GF-D8 (cell line): ENCODE measurements at regions not wholly inside any gene's neighbourhood (a gene's known extent, or its start where the extent isn't known, plus 50 kb on each side); places are given as distances from the start of the nearest gene placed in this dataset.
"Not testable (repeated sequence)": the region's sequence is repeated elsewhere in the genome, so short reads cannot be mapped to it uniquely, and the experiment has no call there.

Source experiments
- DNase-seq: peaks from one replicate; lab custom pipeline; 2025; lab: John Stamatoyannopoulos, UW

- DNase-seq = no peak
Observed at GRCh38 chr5:124550731-124551130, 195.7 kb downstream of the ZNF608 start.

GRCh38 chr5:124549891-124550436 lies 196.5 kb downstream of the ZNF608 start:
- DNase-seq = no peak

GRCh38 chr5:124546643-124547042 lies 199.8 kb downstream of the ZNF608 start:
- no peak for DNase-seq

DNA sequence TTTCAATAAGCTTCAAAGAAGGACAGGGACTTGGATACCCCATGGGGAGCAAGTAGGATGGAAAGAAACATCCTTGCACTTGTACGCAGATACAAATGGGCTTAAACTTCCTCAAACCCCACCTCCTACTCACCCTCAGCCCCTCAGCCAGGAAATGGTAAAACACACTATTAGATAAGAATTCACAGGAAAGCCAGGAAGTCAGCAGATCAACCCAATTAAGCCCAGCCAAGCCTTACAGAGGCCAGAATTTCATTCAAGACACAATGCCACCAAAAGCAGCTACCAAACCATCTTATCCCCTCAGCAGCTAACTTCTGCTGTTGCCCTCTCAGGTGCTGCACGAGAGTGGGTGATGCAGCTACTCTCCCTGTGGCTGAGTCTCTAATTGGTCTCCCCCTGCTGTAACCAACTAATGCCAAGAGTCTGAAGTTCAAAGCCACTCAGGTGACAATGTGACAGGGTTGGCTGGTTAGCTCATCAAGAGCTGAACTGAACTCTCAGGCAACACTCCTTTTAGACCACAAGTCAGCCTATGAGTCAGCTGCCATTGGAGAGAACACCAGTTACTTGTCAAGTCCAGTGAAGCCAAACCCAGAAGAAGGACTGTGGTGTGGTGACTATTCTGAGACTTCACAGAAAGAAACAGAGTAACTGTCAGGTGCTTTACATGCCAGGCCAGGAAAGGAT lies 201.9 kb downstream of the ZNF608 start:
- DNase-seq = no peak

DNA sequence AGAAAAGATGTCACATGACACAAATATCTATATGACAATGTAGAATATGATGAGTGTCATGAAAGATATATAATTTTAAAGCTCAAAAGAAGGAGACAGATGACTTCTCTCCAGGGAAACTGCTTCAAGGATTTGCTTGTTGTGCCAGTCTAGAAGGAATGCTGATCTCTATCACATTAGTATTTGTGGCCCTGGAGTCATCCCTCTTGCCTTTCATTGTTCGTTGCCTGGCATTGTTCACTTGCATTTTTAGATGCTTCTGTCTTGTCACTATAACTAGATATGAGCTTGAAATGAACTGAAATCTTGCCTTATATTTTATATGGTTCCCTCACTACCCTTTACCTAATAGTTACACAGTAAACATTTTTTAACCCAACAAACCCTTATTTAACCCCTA lies 207.5 kb downstream of the ZNF608 start:
- DNase-seq = no peak

- DNase-seq = no peak
Observed at GRCh38 chr5:124538191-124538590, 208.2 kb downstream of the ZNF608 start.

DNA sequence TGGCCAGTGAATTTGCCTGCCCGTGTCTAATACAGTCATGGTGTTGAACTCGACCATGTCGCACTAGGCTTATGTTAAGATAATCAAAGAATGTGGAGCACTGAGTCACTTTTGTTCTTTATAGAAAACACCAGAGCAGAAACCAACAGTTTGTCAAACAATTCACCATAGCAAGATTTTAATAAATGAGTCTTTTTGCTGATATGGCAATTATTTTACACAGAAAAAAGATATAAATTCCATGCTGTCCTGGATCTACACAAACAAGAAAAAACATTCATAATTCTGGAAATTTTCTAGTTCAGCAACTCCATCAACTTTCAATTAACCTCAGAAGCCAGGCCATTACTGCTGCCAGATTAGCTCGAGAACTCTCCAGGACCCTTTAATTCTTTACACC lies 208.9 kb downstream of the ZNF608 start:
- no peak for DNase-seq

DNA sequence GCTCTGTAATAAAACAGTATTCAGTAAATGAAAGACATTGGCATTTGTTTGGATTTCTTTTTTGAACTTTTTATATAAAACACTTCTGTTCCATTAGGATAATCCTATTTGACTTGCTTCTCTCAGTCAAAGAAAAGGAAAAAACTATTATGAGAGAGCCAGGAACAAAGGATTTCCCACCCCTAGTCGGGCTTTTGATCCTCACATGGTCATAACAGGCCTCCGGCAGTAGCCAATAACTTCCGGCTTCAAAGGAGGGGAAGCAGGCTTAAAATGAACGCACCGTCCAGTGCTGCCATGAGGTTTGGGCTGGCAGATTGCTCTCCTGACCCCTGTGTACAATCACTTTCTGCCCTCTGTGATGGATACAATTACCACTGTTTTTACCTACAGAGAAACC lies 209.3 kb downstream of the ZNF608 start:
- no peak for DNase-seq

DNA sequence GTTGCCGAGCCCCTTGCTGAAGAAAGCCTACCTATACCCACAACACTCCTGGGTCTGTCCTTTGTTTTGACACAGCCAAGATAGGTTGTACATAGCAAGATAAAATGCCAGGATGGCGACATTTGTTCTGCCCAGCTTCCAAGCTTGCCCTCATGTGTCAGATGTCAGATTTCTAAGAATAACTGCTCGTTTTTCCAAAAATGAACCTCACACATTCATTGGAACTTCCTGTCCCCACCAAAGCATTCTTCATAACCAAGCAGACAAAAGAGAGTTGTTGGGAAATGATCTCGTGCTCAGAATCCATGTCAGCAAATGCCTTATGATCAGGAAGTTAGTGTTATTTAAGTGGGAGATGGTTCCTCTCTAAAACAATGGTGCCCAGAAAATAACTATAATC lies 210.1 kb downstream of the ZNF608 start:
- DNase-seq = no peak

GRCh38 chr5:124530916-124531315 lies 215.5 kb downstream of the ZNF608 start:
- no peak for DNase-seq

DNA sequence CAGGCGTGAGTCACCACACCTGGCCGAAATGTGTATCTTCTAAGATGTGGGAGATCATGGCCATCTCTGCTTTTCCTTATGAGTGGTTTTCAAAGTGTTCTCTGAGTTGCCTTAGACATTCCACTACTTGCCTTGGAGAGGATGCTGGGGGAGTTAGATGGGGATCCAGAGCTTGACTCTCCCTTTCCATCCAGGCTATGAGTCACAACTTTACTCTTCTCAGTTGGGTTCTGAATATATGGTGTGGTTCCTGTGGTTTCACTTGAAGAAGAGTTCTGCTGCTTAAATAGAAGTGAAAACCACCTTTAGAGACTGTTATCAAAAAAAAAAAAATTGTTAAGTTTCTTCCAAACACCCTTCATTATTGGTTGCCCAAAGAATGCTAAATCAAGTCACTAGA lies 217.6 kb downstream of the ZNF608 start:
- DNase-seq = no peak

DNA sequence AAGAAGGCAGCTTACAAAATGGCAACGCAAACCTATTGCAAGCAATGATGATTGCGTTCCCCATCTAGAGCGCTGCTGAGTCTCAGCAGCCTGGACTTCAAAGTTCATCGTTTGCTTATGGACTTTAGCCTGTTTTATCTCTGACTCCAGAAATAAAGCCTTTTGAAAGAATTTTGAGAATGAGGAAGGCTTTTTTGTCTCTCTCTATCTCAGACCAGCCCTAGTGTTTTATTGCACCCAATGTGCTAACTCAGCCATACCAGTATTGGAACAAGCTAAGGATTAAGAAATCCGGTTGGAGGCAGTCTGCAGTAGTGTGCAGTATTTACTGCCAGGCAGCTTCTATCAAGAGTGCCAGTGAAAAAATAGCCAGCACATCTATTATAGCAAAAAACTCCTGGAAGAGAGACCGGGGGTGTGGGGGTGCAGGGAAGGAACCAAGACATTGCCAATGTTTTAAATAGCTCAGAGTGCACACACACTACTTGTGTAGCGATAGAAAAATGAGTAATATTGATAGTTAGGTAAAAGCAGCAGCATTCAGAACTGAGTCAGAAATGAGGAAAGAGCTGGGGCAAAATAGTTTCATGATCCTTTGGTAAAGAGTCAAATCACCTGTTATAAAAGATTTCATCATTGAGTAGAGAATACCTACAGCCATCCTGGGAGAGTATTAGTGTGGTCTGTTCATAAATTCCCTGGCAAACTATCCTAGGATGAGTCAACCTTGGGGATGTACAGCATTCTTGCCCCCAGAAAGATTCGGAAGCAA lies 219.0 kb downstream of the ZNF608 start:
- no peak for DNase-seq

GRCh38 chr5:124526079-124526478 lies 220.4 kb downstream of the ZNF608 start:
- DNase-seq = not testable (repeated sequence)

DNA sequence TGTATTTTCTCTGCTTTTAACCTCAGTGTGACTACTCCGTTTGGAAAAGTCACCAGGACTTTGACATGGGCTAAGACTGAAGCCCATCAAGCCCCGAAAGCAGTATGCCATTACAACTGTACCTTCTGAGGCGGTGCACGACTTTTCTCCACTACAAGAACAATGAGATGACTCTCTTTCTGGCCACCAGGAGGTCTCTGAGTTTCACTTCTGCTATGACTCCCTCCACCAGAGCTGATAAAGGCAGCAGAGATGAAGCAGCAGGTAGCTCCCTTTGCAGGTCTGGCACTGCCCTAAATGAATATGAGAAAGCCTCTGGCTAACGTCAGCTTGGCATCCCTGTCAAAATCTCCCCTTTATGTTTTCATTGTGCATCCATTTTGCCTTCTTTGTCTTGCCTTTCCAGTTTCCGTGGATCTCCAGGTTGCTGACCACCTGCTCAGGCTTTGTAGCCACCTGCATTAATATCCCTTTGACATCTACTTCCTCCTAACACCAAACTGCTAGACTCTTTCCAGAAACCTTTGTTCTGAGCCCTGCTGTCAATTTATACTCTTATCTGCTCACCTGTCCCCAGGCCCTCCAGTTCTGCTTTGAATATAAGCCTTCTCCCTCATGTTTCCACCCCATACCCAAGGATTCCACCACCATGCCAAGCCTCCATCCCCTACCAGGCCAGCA lies 221.7 kb downstream of the ZNF608 start:
- DNase-seq = no peak

DNA sequence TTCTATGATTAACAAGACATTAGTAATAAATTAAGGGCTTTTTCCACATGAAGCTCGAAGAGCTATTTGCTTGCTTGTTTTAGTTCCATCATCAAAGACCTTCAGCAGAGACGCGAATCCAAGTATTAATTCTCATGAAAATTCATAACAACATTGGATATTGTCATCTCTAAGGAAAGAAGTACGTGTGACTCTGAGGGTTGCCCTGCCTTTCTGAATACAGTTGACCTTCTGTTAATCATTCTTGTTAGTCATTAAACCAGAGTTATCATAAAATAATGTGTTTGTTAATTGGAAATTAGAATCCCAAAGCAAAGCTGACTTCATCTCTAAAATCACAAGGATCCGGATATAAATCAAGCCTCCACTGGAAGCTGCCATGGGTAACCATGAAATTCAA lies 222.5 kb downstream of the ZNF608 start:
- DNase-seq = no peak

- no peak for DNase-seq
Observed at GRCh38 chr5:124522992-124523391, 223.4 kb downstream of the ZNF608 start.

DNA sequence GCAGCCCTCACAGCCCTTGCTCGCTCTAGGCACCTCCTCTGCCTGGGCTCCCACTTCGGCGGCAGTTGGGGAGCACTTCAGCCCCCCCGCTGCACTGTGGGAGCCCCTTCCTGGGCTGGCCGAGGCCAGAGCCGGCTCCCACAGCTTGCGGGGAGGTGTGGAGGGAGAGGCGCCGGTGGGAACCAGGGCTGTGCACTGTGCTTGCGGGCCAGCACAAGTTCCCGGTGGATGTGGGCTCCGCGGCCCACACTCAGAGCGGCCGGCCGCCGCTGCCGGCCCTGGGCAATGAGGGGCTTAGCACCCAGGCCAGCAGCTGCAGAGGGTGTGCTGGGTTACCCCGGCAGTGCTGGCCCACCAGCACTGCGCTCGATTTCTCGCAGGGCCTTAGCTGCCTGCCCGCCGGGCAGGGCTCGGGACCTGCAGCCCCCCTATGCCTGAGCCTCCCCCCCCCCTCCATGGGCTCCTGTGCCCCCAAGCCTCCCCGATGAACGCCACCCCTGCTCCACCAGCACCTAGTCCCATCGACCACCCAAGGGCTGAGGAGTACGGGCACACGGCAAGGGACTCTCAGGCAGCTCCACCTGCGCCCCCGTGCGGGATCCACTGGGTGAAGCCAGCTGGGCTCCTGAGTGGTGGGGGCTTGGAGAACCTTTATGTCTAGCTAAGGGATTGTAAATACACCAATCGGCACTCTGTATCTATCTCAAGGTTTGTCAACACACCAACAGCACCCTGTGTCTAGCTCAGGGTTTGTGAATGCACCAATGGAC lies 224.8 kb downstream of the ZNF608 start:
- DNase-seq = no peak

- no peak for DNase-seq
Observed at GRCh38 chr5:124519396-124519795, 227.0 kb downstream of the ZNF608 start.

DNA sequence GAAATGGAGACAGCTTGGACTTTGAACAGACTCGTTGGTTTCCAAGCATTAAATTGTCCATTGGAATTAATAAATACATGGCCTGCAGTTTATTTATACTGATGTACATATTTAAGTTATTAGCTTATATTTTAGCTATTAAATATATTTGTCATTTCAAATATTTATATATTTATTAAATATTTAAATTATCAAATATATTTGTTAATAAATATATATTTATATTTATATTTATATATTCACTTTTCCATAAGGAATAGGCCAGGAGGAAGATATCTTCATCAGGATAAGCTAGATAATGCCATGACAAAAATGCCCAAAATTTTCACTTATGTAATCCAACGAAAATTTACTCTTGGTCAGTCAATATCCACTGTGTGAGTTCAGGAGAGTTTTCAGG lies 229.9 kb downstream of the ZNF608 start:
- no peak for DNase-seq

DNA sequence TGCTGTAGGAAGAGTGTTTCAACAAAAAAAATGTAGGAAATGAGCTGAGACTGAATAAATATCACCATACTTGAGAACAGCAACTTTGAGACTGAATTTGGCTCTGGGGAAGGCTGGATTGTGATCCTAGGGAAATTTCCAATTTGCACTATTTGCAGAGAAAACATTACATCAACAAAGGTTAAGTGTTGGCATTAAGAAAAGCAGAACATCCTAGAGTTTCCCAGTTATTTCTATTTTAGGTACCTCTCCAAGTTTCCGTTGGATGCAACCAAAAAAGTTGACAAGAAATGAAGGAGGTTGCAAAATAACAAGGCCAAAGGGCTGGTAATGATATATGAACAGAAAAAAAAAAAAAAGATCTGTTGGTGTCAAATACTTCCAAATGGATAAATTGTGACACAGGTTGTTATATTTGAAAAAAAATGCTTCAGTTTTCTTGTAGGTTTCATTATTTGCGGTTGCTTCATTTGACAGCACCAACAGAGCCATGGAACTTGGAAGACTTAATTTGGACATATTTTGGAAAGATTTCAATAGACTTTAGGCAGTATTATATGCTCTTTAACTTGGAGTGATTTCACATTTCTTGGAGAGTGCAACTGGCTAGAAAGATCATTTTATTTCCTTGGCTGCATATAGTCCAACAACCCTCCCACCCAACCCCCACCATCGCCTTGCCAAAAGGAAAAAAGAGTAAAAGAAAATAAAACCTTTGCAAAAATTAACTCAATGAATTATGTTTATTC lies 230.8 kb downstream of the ZNF608 start:
- DNase-seq = no peak

DNA sequence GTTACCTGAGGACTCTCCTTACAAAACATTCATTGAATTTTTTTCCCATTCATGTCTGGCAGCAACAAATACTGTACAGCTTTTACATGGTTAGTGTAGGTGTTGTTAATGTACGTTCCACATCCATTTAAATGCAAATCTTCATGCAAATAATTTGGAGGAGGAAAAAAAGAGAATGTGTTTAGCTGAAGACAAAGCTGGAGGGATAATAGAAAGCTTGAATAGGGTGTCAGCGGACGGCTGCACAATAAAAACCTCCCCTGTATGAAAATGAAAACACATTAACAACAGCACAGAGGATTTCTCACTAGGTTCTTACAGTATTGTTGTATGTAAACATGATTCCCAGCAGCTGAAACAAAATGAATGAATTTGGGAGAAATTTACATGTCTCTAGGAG lies 231.5 kb downstream of the ZNF608 start:
- DNase-seq = no peak
